BJ (cell line): ENCODE measurements at regions not wholly inside any gene's neighbourhood (a gene's known extent, or its start where the extent isn't known, plus 50 kb on each side); places are given as distances from the start of the nearest gene placed in this dataset.

Experiments used
- CTCF ChIA-PET: fragments of 350-600 bp; formaldehyde crosslinking; extraction: SDS; loops from one replicate; lab custom pipeline; 2021; ENCODE audit warnings: antibody characterized with exemption, inconsistent platforms; lab: Yijun Ruan, JAX
- POLR2A ChIA-PET: fragments of 300-600 bp; sonication (Branson Sonifier 250); formaldehyde crosslinking; extraction: SDS; loops from one replicate; lab custom pipeline; 2021; ENCODE audit warnings: antibody characterized with exemption; lab: Charles Lee
- DNase-seq: peaks from one replicate; pipeline ENCODE4 v3.0.0-alpha.2; 2011; ENCODE audit warnings: low read depth
- H3K27me3 ChIP-seq: 2 replicates; pipeline ENCODE4 v1.6.0; 2011; ENCODE audit warnings: low read length; ENCODE audit not compliant: control insufficient read depth, insufficient read depth
- H3K36me3 ChIP-seq: 2 replicates; pipeline ENCODE4 v1.5.1; 2011; ENCODE audit warnings: low read length; ENCODE audit not compliant: control insufficient read depth, insufficient read depth
- H3K4me3 ChIP-seq: 2 replicates; pipeline ENCODE4 v1.5.1; 2011; ENCODE audit warnings: low read depth, mild to moderate bottlenecking, control low read depth, low read length
- CTCF ChIP-seq: IDR thresholded peaks from 2 replicates; pipeline ENCODE4 v1.5.1; 2011; ENCODE audit warnings: low read depth, mild to moderate bottlenecking, control low read depth, inconsistent platforms, low read length, moderate library complexity; ENCODE audit not compliant: insufficient read depth

- POLR2A ChIA-PET, result no interaction called here
These were observed 347.6 kb downstream of the KLHL13 start for GRCh38 chrX:117768861-117769604.

GRCh38 chrX:117765211-117765610 lies 351.4 kb downstream of the KLHL13 start:
- DNase-seq, result no peak
- H3K36me3 ChIP-seq, result no peaks in the 10 kb centered on the region
- no peak overlapping the region for H3K4me3 ChIP-seq
- CTCF ChIA-PET, result no interaction called here
- POLR2A ChIA-PET, result no interaction called here
- no peaks in the 10 kb centered on the region for H3K27me3 ChIP-seq
- no peak for TF ChIP-seq CTCF

More at GRCh38 chrX:117768861-117769604, 347.6 kb downstream of the KLHL13 start:
- CTCF ChIA-PET, result no interaction called here
- TF ChIP-seq CTCF, result no peak
- Histone ChIP-seq H3K4me3 (no peak overlapping the region), H3K36me3 (no peaks in the 10 kb centered on the region), H3K27me3 (no peaks in the 10 kb centered on the region)
- no peak for DNase-seq

- no peak overlapping the region for H3K4me3 ChIP-seq
- ChIA-PET POLR2A (no interaction called here), CTCF (no interaction called here)
- no peak for DNase-seq
- no peaks in the 10 kb centered on the region for H3K27me3 ChIP-seq
- TF ChIP-seq CTCF, result no peak
- no peaks in the 10 kb centered on the region for H3K36me3 ChIP-seq
These were observed 363.9 kb downstream of the KLHL13 start for GRCh38 chrX:117752745-117753144.

- ChIA-PET POLR2A (no interaction called here), CTCF (no interaction called here)
- Histone ChIP-seq H3K36me3 (no peaks in the 10 kb centered on the region), H3K4me3 (no peak overlapping the region), H3K27me3 (no peaks in the 10 kb centered on the region)
- DNase-seq, result no peak
- TF ChIP-seq CTCF, result no peak
These were observed 365.5 kb downstream of the KLHL13 start for GRCh38 chrX:117751155-117751554.

- no peak for TF ChIP-seq CTCF
- no peaks in the 10 kb centered on the region for H3K36me3 ChIP-seq
- ChIA-PET CTCF (no interaction called here), POLR2A (no interaction called here)
- no peaks in the 10 kb centered on the region for H3K27me3 ChIP-seq
- no peak overlapping the region for H3K4me3 ChIP-seq
- no peak for DNase-seq
These were observed 371.7 kb downstream of the KLHL13 start for GRCh38 chrX:117744958-117745357.
